ENCODE measurements at regions not wholly inside any gene's neighbourhood (a gene's known extent, or its start where the extent isn't known, plus 50 kb on each side); places are given as distances from the start of the nearest gene placed in this dataset.
"Not testable (repeated sequence)": the region's sequence is repeated elsewhere in the genome, so short reads cannot be mapped to it uniquely, and the experiment has no call there.

DNA sequence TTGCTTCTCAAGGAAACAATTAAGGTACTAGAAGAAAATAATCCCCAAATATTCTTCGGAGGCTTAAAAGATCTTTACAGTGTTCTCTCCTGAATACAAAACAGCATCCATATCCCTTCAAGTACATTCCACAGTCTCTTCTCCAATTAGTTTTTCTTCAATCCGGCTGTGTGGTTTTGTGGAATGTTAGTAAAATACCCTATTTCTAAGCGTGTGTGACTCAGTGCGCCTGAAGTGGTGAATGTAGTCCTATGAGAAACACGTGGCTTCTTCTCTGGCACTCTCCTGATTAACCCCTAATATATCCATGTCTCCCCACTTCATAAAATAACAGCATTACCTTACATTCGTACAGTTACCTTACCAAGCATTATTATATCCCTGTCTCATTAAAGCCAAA lies 570.2 kb downstream of the ARL4A start:
- in situ Hi-C loops (cut with HindIII; ENCODE audit: low sequenced_read_pairs), result no loop called here
- H3K4me3 ChIP-seq (ENCODE audit: low read depth, low read length), result no peak overlapping the region
- TF ChIP-seq, protein P1, sequence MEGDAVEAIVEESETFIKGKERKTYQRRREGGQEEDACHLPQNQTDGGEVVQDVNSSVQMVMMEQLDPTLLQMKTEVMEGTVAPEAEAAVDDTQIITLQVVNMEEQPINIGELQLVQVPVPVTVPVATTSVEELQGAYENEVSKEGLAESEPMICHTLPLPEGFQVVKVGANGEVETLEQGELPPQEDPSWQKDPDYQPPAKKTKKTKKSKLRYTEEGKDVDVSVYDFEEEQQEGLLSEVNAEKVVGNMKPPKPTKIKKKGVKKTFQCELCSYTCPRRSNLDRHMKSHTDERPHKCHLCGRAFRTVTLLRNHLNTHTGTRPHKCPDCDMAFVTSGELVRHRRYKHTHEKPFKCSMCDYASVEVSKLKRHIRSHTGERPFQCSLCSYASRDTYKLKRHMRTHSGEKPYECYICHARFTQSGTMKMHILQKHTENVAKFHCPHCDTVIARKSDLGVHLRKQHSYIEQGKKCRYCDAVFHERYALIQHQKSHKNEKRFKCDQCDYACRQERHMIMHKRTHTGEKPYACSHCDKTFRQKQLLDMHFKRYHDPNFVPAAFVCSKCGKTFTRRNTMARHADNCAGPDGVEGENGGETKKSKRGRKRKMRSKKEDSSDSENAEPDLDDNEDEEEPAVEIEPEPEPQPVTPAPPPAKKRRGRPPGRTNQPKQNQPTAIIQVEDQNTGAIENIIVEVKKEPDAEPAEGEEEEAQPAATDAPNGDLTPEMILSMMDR (IDR thresholded peaks at IDR 0.05; ENCODE audit: low read depth, low read length), result no peak
- DNase-seq (ENCODE audit: low read depth, low spot score), result peak; percentile 0

DNA sequence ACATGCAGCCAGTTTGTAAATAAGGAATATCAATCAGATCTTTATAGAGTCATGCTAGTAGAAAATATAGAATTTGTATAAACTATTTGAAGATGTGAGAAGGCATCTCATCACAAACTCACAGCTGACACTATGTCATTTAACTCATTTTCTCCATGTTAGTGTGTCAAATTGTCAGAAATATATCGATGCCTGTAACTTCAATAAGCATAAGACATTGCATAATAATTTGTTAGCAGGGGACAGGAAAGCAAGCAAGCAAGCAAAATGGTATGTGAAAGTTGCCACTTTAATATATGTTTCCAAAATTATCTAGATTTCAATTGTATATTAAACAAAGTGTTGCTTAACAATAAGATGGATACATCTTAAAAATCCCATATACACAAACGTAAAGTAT lies 571.0 kb downstream of the ARL4A start:
- H3K4me3 ChIP-seq (ENCODE audit: low read depth, low read length), result no peak overlapping the region
- DNase-seq (ENCODE audit: low read depth, low spot score), result no peak
- in situ Hi-C loops (cut with HindIII; ENCODE audit: low sequenced_read_pairs), result no loop called here
- TF ChIP-seq, protein P1 (IDR thresholded peaks at IDR 0.05; ENCODE audit: low read depth, low read length), result no peak

DNA sequence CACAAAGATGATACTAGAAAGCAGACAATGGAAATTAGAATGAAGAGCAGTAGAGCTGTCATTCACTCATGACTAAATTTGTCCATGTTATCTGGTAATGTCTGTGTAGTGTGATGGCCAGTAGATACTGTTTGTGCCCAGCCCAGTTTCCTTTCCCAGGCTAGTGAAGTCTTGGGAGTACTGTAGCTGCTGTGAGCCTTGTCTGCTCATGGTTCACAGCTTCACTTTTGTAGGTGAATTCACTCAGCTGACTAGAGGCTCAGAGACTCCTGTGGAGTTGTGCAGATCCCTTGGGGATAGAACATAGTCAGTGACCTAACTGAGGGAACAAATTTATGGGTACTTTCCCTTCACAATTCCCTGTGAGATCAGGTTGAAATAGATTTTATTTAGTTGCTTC lies 572.5 kb downstream of the ARL4A start:
- TF ChIP-seq, protein P1 (IDR thresholded peaks at IDR 0.05; ENCODE audit: low read depth, low read length), result no peak
- in situ Hi-C loops (cut with HindIII; ENCODE audit: low sequenced_read_pairs), result no loop called here
- no peak overlapping the region for H3K4me3 ChIP-seq (ENCODE audit: low read depth, low read length)
- no peak for DNase-seq (ENCODE audit: low read depth, low spot score)

DNA sequence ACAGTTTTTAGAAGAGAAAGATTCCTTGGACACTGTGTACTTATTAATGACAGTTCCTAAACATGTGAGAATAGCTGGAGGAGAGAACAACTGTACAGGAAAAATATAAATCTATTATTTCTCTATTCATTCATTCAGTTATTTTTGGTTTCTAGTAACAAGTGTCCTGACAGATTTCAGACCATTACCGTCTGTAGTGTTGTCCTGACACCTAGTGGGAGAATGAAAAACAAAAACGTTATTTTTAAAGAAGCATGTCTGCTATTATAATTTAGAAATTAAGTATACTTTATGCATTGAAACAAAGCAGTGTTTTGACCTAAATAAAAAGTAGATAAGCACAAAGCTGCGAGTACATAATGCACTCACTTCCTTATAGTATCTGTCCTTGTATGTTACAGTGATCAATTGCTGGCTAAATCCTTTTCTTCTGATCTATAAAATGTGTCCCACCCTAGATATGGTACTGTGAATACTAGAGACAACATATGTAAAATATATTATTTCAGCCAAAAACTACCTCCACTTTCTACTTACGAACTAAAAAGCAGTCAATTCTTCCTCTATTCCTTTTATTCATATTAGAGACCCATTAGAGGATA lies 575.6 kb downstream of the ARL4A start:
- in situ Hi-C loops (cut with HindIII; ENCODE audit: low sequenced_read_pairs), result no loop called here
- TF ChIP-seq, protein P1 (IDR thresholded peaks at IDR 0.05; ENCODE audit: low read depth, low read length), result peak; percentile 31
- DNase-seq (ENCODE audit: low read depth, low spot score), result peak; percentile 63
- no peak overlapping the region for H3K4me3 ChIP-seq (ENCODE audit: low read depth, low read length)

DNA sequence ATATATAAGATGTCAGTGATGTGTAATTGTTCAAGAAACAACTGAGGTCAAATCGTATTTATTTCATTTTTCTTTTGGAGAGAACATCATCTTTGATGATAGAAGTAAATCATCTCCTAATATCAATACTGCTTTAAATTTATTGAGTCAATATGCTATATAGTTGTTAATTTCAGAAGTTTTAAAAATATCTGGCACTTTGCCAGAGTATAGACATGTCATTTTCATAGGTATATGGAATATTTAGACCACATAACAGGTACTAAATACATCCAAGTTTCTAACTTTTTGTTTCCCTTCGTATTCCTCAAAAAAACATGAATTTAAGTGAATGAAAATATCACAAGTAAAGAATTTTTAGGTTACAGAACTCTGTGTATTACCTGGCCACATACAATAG lies 577.8 kb downstream of the ARL4A start:
- TF ChIP-seq, protein P1 (IDR thresholded peaks at IDR 0.05; ENCODE audit: low read depth, low read length), result no peak
- no peak for DNase-seq (ENCODE audit: low read depth, low spot score)
- in situ Hi-C loops (cut with HindIII; ENCODE audit: low sequenced_read_pairs), result no loop called here
- no peak overlapping the region for H3K4me3 ChIP-seq (ENCODE audit: low read depth, low read length)

DNA sequence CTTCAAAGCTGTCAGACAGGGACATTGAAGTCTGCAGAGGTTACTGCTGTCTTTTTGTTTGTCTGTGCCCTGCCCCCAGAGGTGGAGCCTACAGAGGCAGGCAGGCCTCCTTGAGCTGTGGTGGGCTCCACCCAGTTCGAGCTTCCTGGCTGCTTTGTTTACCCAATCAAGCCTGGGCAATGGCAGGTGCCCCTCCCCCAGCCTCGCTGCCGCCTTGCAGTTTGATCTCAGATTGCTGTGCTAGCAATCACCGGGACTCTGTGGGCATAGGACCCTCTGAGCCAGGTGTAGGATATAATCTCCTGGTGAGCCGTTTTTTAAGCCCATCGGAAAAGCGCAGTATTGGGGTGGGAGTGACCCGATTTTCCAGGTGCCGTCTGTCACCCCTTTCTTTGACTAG lies 586.8 kb downstream of the ARL4A start:
- DNase-seq (ENCODE audit: low read depth, low spot score); H3K4me3 ChIP-seq (ENCODE audit: low read depth, low read length); in situ Hi-C loops (cut with HindIII; ENCODE audit: low sequenced_read_pairs): not testable (repeated sequence)

DNA sequence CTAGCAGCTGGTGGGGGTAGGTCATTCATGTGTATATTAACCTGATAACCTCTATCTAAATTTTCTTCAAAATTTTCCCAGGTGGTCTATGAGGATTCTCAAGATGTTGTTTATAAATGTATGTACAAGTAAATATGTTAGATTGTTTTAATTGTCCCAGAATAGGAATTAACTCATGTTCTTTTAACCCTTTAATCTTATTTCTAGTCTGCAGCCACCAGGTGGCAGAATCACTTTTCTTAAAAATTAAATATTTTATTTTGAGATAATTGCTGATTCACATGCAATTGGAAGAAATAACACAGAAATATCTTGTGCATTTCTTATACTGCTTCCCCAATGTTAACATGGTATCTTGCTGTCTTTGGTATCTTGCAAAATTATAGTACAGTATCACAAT lies 589.5 kb downstream of the ARL4A start:
- in situ Hi-C loops (cut with HindIII; ENCODE audit: low sequenced_read_pairs), result no loop called here
- peak; percentile 25 for DNase-seq (ENCODE audit: low read depth, low spot score)
- H3K4me3 ChIP-seq (ENCODE audit: low read depth, low read length), result no peak overlapping the region
- TF ChIP-seq, protein P1 (IDR thresholded peaks at IDR 0.05; ENCODE audit: low read depth, low read length), result peak; percentile 34
